Liver (tissue), 8 donors: ENCODE measurements at regions not wholly inside any gene's neighbourhood (a gene's known extent, or its start where the extent isn't known, plus 50 kb on each side); places are given as distances from the start of the nearest gene placed in this dataset.

Experiments
- DNase-seq: peaks from one replicate; pipeline ENCODE4 v3.0.0-alpha.2; 2017; ENCODE audit warnings: low spot score
- H3K27ac ChIP-seq, 2 donors: one replicate each; pipeline ENCODE4 v1.7.0; 2013; ENCODE audit warnings: inconsistent platforms in 2 of 2, low read length in 2 of 2, control low read depth in 1 of 2, low read depth in 1 of 2, mild to moderate bottlenecking in 1 of 2
- H3K27me3 ChIP-seq, 4 donors: one replicate each; pipeline versions ENCODE4 v1.6.1 to v1.7.0; 2013; ENCODE audit warnings: low read length in 3 of 4, inconsistent platforms in 1 of 4, mild to moderate bottlenecking in 1 of 4, moderate library complexity in 1 of 4; ENCODE audit not compliant: control insufficient read depth in 4 of 4, insufficient read depth in 4 of 4
- H3K36me3 ChIP-seq, 4 donors: one replicate each; pipeline versions ENCODE4 v1.6.1 to v1.7.0; 2013; ENCODE audit warnings: low read length in 3 of 4, mild to moderate bottlenecking in 3 of 4, low read depth in 1 of 4, moderate library complexity in 1 of 4; ENCODE audit not compliant: control insufficient read depth in 4 of 4, insufficient read depth in 3 of 4
- H3K4me1 ChIP-seq, 4 donors: one replicate each; pipeline versions ENCODE4 v1.6.1 to v1.7.0; 2013; ENCODE audit warnings: low read length in 3 of 4, mild to moderate bottlenecking in 3 of 4, moderate library complexity in 1 of 4; ENCODE audit not compliant: control insufficient read depth in 4 of 4, insufficient read depth in 4 of 4
- H3K4me3 ChIP-seq, 3 donors: one replicate each; pipeline versions ENCODE4 v1.6.1 to v1.7.0; 2013; ENCODE audit warnings: low read length in 3 of 3, control low read depth in 1 of 3, low read depth in 1 of 3, mild to moderate bottlenecking in 1 of 3
- H3K9ac ChIP-seq, 2 donors: one replicate each; pipeline ENCODE4 v1.7.0; 2013; ENCODE audit warnings: low read length in 2 of 2, mild to moderate bottlenecking in 2 of 2, moderate library complexity in 2 of 2, control low read depth in 1 of 2, low read depth in 1 of 2
- H3K9me3 ChIP-seq, 4 donors: one replicate each; pipeline versions ENCODE4 v1.6.1 to v1.7.0; 2013; ENCODE audit warnings: low read length in 3 of 4; ENCODE audit not compliant: control insufficient read depth in 4 of 4
- ATF3 ChIP-seq: IDR thresholded peaks from 2 replicates; pipeline ENCODE4 v1.6.1; 2016; ENCODE audit warnings: antibody characterized with exemption
- CTCF ChIP-seq: fragments of 150-350 bp; IDR thresholded peaks from 2 replicates; pipeline ENCODE4 v1.5.1; 2017; ENCODE audit warnings: improper control_type of control experiment, low read depth, low read length; ENCODE audit not compliant: missing input control
- EGR1 ChIP-seq, 2 donors: IDR thresholded peaks; 2 replicates each; pipeline ENCODE4 v1.6.1; 2016 to 2018; ENCODE audit warnings: antibody characterized with exemption in 2 of 2, low read depth in 2 of 2
- FOXA1 ChIP-seq: IDR thresholded peaks from 2 replicates; pipeline ENCODE4 v1.6.1; 2016; ENCODE audit warnings: antibody characterized with exemption
- FOXA2 ChIP-seq: IDR thresholded peaks from 2 replicates; pipeline ENCODE4 v1.6.1; 2016; ENCODE audit warnings: antibody characterized with exemption
- GABPA ChIP-seq, 2 donors: IDR thresholded peaks in 1 of 2; conservative IDR thresholded peaks in 1 of 2; 2 replicates each; pipeline ENCODE4 v1.6.1; 2016; ENCODE audit warnings: antibody characterized with exemption in 2 of 2, mild to moderate bottlenecking in 1 of 2, moderate library complexity in 1 of 2
- HNF4G ChIP-seq: IDR thresholded peaks from 2 replicates; pipeline ENCODE4 v1.6.1; 2016; ENCODE audit warnings: antibody characterized with exemption
- JUND ChIP-seq, 2 donors: IDR thresholded peaks; 2 replicates each; pipeline ENCODE4 v1.6.1; 2016; ENCODE audit warnings: antibody characterized with exemption in 2 of 2
- MAX ChIP-seq: IDR thresholded peaks from 2 replicates; pipeline ENCODE4 v1.6.1; 2016; ENCODE audit warnings: antibody characterized with exemption
- NR2F2 ChIP-seq: IDR thresholded peaks from 2 replicates; pipeline ENCODE4 v1.6.1; 2016; ENCODE audit warnings: antibody characterized with exemption
- RAD21 ChIP-seq, 2 donors: IDR thresholded peaks; 2 replicates each; pipeline ENCODE4 v1.6.1; 2016; ENCODE audit warnings: antibody characterized with exemption in 2 of 2, mild to moderate bottlenecking in 2 of 2
- REST ChIP-seq: IDR thresholded peaks from 2 replicates; pipeline ENCODE4 v1.6.1; 2016; ENCODE audit warnings: antibody characterized with exemption, mild to moderate bottlenecking
- RXRA ChIP-seq, 2 donors: IDR thresholded peaks; 2 replicates each; pipeline ENCODE4 v1.6.1; 2017 to 2018; ENCODE audit warnings: antibody characterized with exemption in 2 of 2, mild to moderate bottlenecking in 1 of 2
- SP1 ChIP-seq: IDR thresholded peaks from 2 replicates; pipeline ENCODE4 v1.6.1; 2018; ENCODE audit warnings: antibody characterized with exemption, mild to moderate bottlenecking
- TAF1 ChIP-seq: conservative IDR thresholded peaks from 2 replicates; pipeline ENCODE4 v1.6.1; 2016; ENCODE audit warnings: antibody characterized with exemption, mild to moderate bottlenecking
- ZBTB33 ChIP-seq: IDR thresholded peaks from 2 replicates; pipeline ENCODE4 v1.6.1; 2016; ENCODE audit warnings: antibody characterized with exemption
- WGBS: extraction: QIAGEN DNeasy Blood & Tissue Kit; methylation state at CpG from one replicate; pipeline ENCODE4 v1.1.7; 2013; 5-methylcytosine and 5-hydroxymethylcytosine counted together
- donor health status: healthy.
- donor health status: healthy.
- donor health status: healthy.
- donor health status: healthy.
- donor health status: healthy.

GRCh38 chr18:66328296-66328878 lies 275.5 kb downstream of the CDH19 start:
- H3K4me3 ChIP-seq = no peak overlapping the region
- H3K27ac ChIP-seq = no peak overlapping the region
- H3K4me1 ChIP-seq = no peaks in the 10 kb centered on the region
- DNase-seq = no peak
- TF ChIP-seq HNF4G (no peak), TAF1 (no peak), EGR1 (IDR thresholded peaks at IDR 0.05; ENCODE audit: low read depth in 2 of 2) (no peak), SP1 (no peak), FOXA2 (no peak), GABPA (IDR thresholded peaks at IDR 0.05 in 1 of 2, conservative IDR thresholded peaks at IDR 0.05 in 1 of 2) (no peak), FOXA1 (no peak), RXRA (IDR thresholded peaks at IDR 0.05) (no peak), REST (no peak), MAX (no peak), NR2F2 (no peak), RAD21 (IDR thresholded peaks at IDR 0.05) (no peak), ZBTB33 (no peak), JUND (IDR thresholded peaks at IDR 0.05) (no peak), CTCF (no peak), ATF3 (no peak)
- H3K9ac ChIP-seq = no peak overlapping the region
- H3K9me3 ChIP-seq = no peaks in the 10 kb centered on the region
- WGBS = 72% methylated on average over 4 of the region's 4 CpGs
- no peaks in the 10 kb centered on the region for H3K36me3 ChIP-seq
- no peaks in the 10 kb centered on the region for H3K27me3 ChIP-seq

- Histone ChIP-seq H3K27ac (no peak overlapping the region), H3K27me3 (no peaks in the 10 kb centered on the region), H3K36me3 (no peaks in the 10 kb centered on the region), H3K4me3 (no peak overlapping the region), H3K9me3 (no peaks in the 10 kb centered on the region), H3K4me1 (no peaks in the 10 kb centered on the region), H3K9ac (no peak overlapping the region)
- WGBS = 77% methylated on average over 5 of the region's 5 CpGs
- no peak for DNase-seq
- TF ChIP-seq CTCF (no peak), NR2F2 (no peak), TAF1 (no peak), JUND (IDR thresholded peaks at IDR 0.05) (no peak), GABPA (IDR thresholded peaks at IDR 0.05 in 1 of 2, conservative IDR thresholded peaks at IDR 0.05 in 1 of 2) (no peak), HNF4G (no peak), RAD21 (IDR thresholded peaks at IDR 0.05) (no peak), ZBTB33 (no peak), ATF3 (no peak), FOXA1 (no peak)
Observed at GRCh38 chr18:66325251-66325650, 278.6 kb downstream of the CDH19 start.
